NCI-H82 treated with DMSO at 0.1 percent for 48 hours (cell line): ENCODE measurements at regions not wholly inside any gene's neighbourhood (a gene's known extent, or its start where the extent isn't known, plus 50 kb on each side); places are given as distances from the start of the nearest gene placed in this dataset.

Experiments
- DNase-seq: peaks from one replicate; lab custom pipeline; 2025; ENCODE audit not compliant: unreplicated experiment; lab: John Stamatoyannopoulos, UW

- DNase-seq = no peak
Observed at GRCh38 chr3:168534761-168535160, 439.0 kb upstream of the GOLIM4 start.

GRCh38 chr3:168533600-168533999 lies 437.9 kb upstream of the GOLIM4 start:
- DNase-seq = no peak

- no peak for DNase-seq
Observed at GRCh38 chr3:168532135-168532534, 436.4 kb upstream of the GOLIM4 start.

GRCh38 chr3:168531116-168531515 lies 435.4 kb upstream of the GOLIM4 start:
- DNase-seq = no peak

GRCh38 chr3:168524129-168524528 lies 428.4 kb upstream of the GOLIM4 start:
- DNase-seq = no peak

GRCh38 chr3:168517249-168518071 lies 421.7 kb upstream of the GOLIM4 start:
- no peak for DNase-seq

- no peak for DNase-seq
Observed at GRCh38 chr3:168514252-168514651, 418.5 kb upstream of the GOLIM4 start.

- DNase-seq = no peak
Observed at GRCh38 chr3:168512802-168513201, 417.1 kb upstream of the GOLIM4 start.

- DNase-seq = no peak
Observed at GRCh38 chr3:168511428-168512014, 415.8 kb upstream of the GOLIM4 start.

GRCh38 chr3:168506589-168506988 lies 410.9 kb upstream of the GOLIM4 start:
- DNase-seq = no peak

GRCh38 chr3:168501570-168501969 lies 405.8 kb upstream of the GOLIM4 start:
- no peak for DNase-seq

GRCh38 chr3:168498194-168498593 lies 402.5 kb upstream of the GOLIM4 start:
- no peak for DNase-seq

- no peak for DNase-seq
Observed at GRCh38 chr3:168497741-168498140, 402.0 kb upstream of the GOLIM4 start.

GRCh38 chr3:168497183-168497582 lies 401.5 kb upstream of the GOLIM4 start:
- DNase-seq = no peak

GRCh38 chr3:168495932-168496331 lies 400.2 kb upstream of the GOLIM4 start:
- no peak for DNase-seq

GRCh38 chr3:168495270-168495669 lies 399.5 kb upstream of the GOLIM4 start:
- no peak for DNase-seq

- DNase-seq = no peak
Observed at GRCh38 chr3:168493412-168494205, 397.9 kb upstream of the GOLIM4 start.

GRCh38 chr3:168490981-168491380 lies 395.3 kb upstream of the GOLIM4 start:
- DNase-seq = no peak

- DNase-seq = no peak
Observed at GRCh38 chr3:168489301-168489700, 393.6 kb upstream of the GOLIM4 start.

- no peak for DNase-seq
Observed at GRCh38 chr3:168485936-168486335, 390.2 kb upstream of the GOLIM4 start.

GRCh38 chr3:168476360-168476980 lies 380.7 kb upstream of the GOLIM4 start:
- DNase-seq = peak; percentile 77
